TTC549 (cell line): ENCODE measurements at regions not wholly inside any gene's neighbourhood (a gene's known extent, or its start where the extent isn't known, plus 50 kb on each side); places are given as distances from the start of the nearest gene placed in this dataset.
"Not testable (repeated sequence)": the region's sequence is repeated elsewhere in the genome, so short reads cannot be mapped to it uniquely, and the experiment has no call there.

Experiments
- FAIRE-seq: peaks from 2 replicates; lab custom pipeline; 2012; peaks lifted over from hg19 to GRCh38; lab: Jason Lieb, UNC

- no peak for FAIRE-seq
Observed at GRCh38 chr9:78438780-78439179, 141.9 kb downstream of the PSAT1 start.

GRCh38 chr9:78439190-78439865 is 142.4 kb downstream of the PSAT1 start:
- FAIRE-seq = peak; percentile 34

- no peak for FAIRE-seq
Observed at GRCh38 chr9:78439866-78440830, 143.2 kb downstream of the PSAT1 start.

GRCh38 chr9:78441396-78441795 is 144.5 kb downstream of the PSAT1 start:
- FAIRE-seq = no peak

- no peak for FAIRE-seq
Observed at GRCh38 chr9:78441822-78442431, 145.0 kb downstream of the PSAT1 start.

GRCh38 chr9:78442577-78442976 is 145.7 kb downstream of the PSAT1 start:
- FAIRE-seq = not testable (repeated sequence)

- no peak for FAIRE-seq
Observed at GRCh38 chr9:78443946-78444345, 147.0 kb downstream of the PSAT1 start.

- no peak for FAIRE-seq
Observed at GRCh38 chr9:78448960-78449673, 152.2 kb downstream of the PSAT1 start.

- no peak for FAIRE-seq
Observed at GRCh38 chr9:78453450-78453849, 156.5 kb downstream of the PSAT1 start.

GRCh38 chr9:78462611-78463010 is 165.7 kb downstream of the PSAT1 start:
- FAIRE-seq = no peak

- no peak for FAIRE-seq
Observed at GRCh38 chr9:78463750-78464149, 166.8 kb downstream of the PSAT1 start.

- no peak for FAIRE-seq
Observed at GRCh38 chr9:78468231-78468630, 171.3 kb downstream of the PSAT1 start.

- FAIRE-seq = no peak
Observed at GRCh38 chr9:78468974-78469576, 172.2 kb downstream of the PSAT1 start.

GRCh38 chr9:78470216-78470615 is 173.3 kb downstream of the PSAT1 start:
- FAIRE-seq = no peak

GRCh38 chr9:78470741-78471140 is 173.8 kb downstream of the PSAT1 start:
- no peak for FAIRE-seq

- FAIRE-seq = no peak
Observed at GRCh38 chr9:78472111-78472510, 175.2 kb downstream of the PSAT1 start.

- FAIRE-seq = no peak
Observed at GRCh38 chr9:78479441-78479840, 182.5 kb downstream of the PSAT1 start.

GRCh38 chr9:78486661-78487060 is 189.7 kb downstream of the PSAT1 start:
- no peak for FAIRE-seq

GRCh38 chr9:78490231-78490630 is 193.3 kb downstream of the PSAT1 start:
- no peak for FAIRE-seq

GRCh38 chr9:78491402-78491801 is 194.5 kb downstream of the PSAT1 start:
- no peak for FAIRE-seq

- FAIRE-seq = no peak
Observed at GRCh38 chr9:78493166-78493742, 196.3 kb downstream of the PSAT1 start.

GRCh38 chr9:78502566-78502965 is 205.6 kb downstream of the PSAT1 start:
- no peak for FAIRE-seq
